GM23338 (cell line): ENCODE measurements at regions not wholly inside any gene's neighbourhood (a gene's known extent, or its start where the extent isn't known, plus 50 kb on each side); places are given as distances from the start of the nearest gene placed in this dataset.

Experiments used
- ATAC-seq: fragments of 200-7000 bp; cut with Tn5 transposase; 3 replicates; pipeline ENCODE4 v1.9.1; 2020
- DNase-seq: peaks from one replicate; pipeline ENCODE4 v3.0.0-alpha.2; 2015; ENCODE audit warnings: low spot score
- H2AFZ ChIP-seq: fragments of 200-600 bp; sonication (generic); 2 replicates; pipeline ENCODE4 v1.8.0; 2016; ENCODE audit warnings: antibody characterized with exemption, mild to moderate bottlenecking, moderate library complexity
- H3F3A ChIP-seq: fragments of 200-600 bp; sonication (generic); replicated peaks from 2 replicates; pipeline ENCODE4 v1.8.0; 2017; ENCODE audit warnings: antibody characterized with exemption, mixed run types, low read depth
- H3K27ac ChIP-seq: fragments of 200-600 bp; sonication (generic); 2 replicates; pipeline ENCODE4 v1.6.1; 2016; ENCODE audit warnings: low read depth
- H3K27me3 ChIP-seq: fragments of 200-600 bp; sonication (generic); 2 replicates; pipeline ENCODE4 v1.8.0; 2016; ENCODE audit warnings: mild to moderate bottlenecking, mixed run types, moderate library complexity; ENCODE audit not compliant: insufficient read depth
- H3K36me3 ChIP-seq: fragments of 200-600 bp; sonication (generic); 2 replicates; pipeline ENCODE4 v1.8.0; 2016; ENCODE audit warnings: mild to moderate bottlenecking; ENCODE audit not compliant: insufficient read depth
- H3K4me1 ChIP-seq: fragments of 200-600 bp; sonication (generic); 2 replicates; pipeline ENCODE4 v1.8.0; 2016; ENCODE audit warnings: mild to moderate bottlenecking, moderate library complexity; ENCODE audit not compliant: insufficient read depth
- H3K4me2 ChIP-seq: fragments of 200-600 bp; sonication (generic); 2 replicates; pipeline ENCODE4 v1.7.1; 2017; ENCODE audit warnings: mixed run types
- H3K4me3 ChIP-seq: fragments of 200-600 bp; sonication (generic); 2 replicates; pipeline ENCODE4 v1.6.1; 2016; ENCODE audit warnings: mixed run types
- H3K79me2 ChIP-seq: fragments of 200-600 bp; sonication (generic); replicated peaks from 2 replicates; pipeline ENCODE4 v1.8.0; 2017; ENCODE audit warnings: mild to moderate bottlenecking; ENCODE audit not compliant: insufficient read depth
- H3K9me2 ChIP-seq: fragments of 200-600 bp; sonication (generic); 2 replicates; pipeline ENCODE4 v1.8.0; 2017; ENCODE audit not compliant: insufficient read depth
- H4K20me1 ChIP-seq: fragments of 200-600 bp; sonication (generic); replicated peaks from 2 replicates; pipeline ENCODE4 v1.8.0; 2017; ENCODE audit warnings: mild to moderate bottlenecking; ENCODE audit not compliant: insufficient read depth
- H3K27ac Mint-ChIP-seq: 2 replicates; pipeline ENCODE4 v1.8.0; 2020; ENCODE audit warnings: inconsistent platforms, mild to moderate bottlenecking, moderate library complexity, mixed read lengths
- H3K27me3 Mint-ChIP-seq: 3 replicates; pipeline ENCODE4 v1.8.0; 2022; ENCODE audit warnings: low read depth, mild to moderate bottlenecking, moderate library complexity, mixed read lengths, inconsistent platforms; ENCODE audit not compliant: insufficient read depth, poor library complexity
- H3K36me3 Mint-ChIP-seq: 3 replicates; pipeline ENCODE4 v1.8.0; 2021; ENCODE audit warnings: low read depth, mild to moderate bottlenecking, inconsistent platforms, moderate library complexity, mixed read lengths
- H3K4me1 Mint-ChIP-seq: 3 replicates; pipeline ENCODE4 v1.8.0; 2020; ENCODE audit warnings: mild to moderate bottlenecking, inconsistent platforms, mixed read lengths
- H3K4me3 Mint-ChIP-seq: 3 replicates; pipeline ENCODE4 v1.8.0; 2021; ENCODE audit warnings: moderate library complexity, mild to moderate bottlenecking, inconsistent platforms, mixed read lengths
- H3K9me3 Mint-ChIP-seq: 3 replicates; pipeline ENCODE4 v1.8.0; 2020; ENCODE audit warnings: moderate library complexity, mild to moderate bottlenecking, inconsistent platforms, mixed read lengths
- CREB1 ChIP-seq: fragments of 250-450 bp; sonication (Bioruptor Pico); IDR thresholded peaks from 2 replicates; pipeline ENCODE4 v1.5.0; 2020; ENCODE audit warnings: low read depth, mild to moderate bottlenecking, moderate library complexity
- CTCF ChIP-seq, 2 experiments: fragments of 200-600 bp in 1 of 2; sonication (generic) in 1 of 2; conservative IDR thresholded peaks; 2 replicates each; pipeline versions ENCODE4 v1.5.1 to v1.6.1; 2016 to 2017; ENCODE audit warnings: antibody characterized with exemption in 2 of 2, low read depth in 2 of 2, mild to moderate bottlenecking in 2 of 2, moderate library complexity in 1 of 2
- EZH2 ChIP-seq: fragments of 200-600 bp; sonication (generic); IDR thresholded peaks from one replicate; pipeline ENCODE4 v1.8.0; 2017; ENCODE audit warnings: antibody characterized with exemption, mild to moderate bottlenecking, low read depth; ENCODE audit not compliant: unreplicated experiment
- EZH2phosphoT487 ChIP-seq: fragments of 200-600 bp; sonication (generic); IDR thresholded peaks from one replicate; pipeline ENCODE4 v1.8.1; 2018; ENCODE audit warnings: antibody characterized with exemption; ENCODE audit not compliant: unreplicated experiment
- NANOG ChIP-seq: IDR thresholded peaks from 2 replicates; pipeline ENCODE4 v1.6.1; 2016; ENCODE audit warnings: antibody characterized with exemption, borderline replicate concordance
- REST ChIP-seq: IDR thresholded peaks from one replicate; pipeline ENCODE4 v1.6.1; 2018; ENCODE audit warnings: antibody characterized with exemption; ENCODE audit not compliant: unreplicated experiment
- STAT1 ChIP-seq: IDR thresholded peaks from one replicate; pipeline ENCODE4 v1.6.1; 2016; ENCODE audit warnings: antibody characterized with exemption; ENCODE audit not compliant: unreplicated experiment
- ZNF331 ChIP-seq: fragments of 250-450 bp; sonication (Bioruptor Pico); IDR thresholded peaks from 2 replicates; pipeline ENCODE4 v1.5.0; 2020; ENCODE audit warnings: low read depth, mild to moderate bottlenecking, moderate library complexity
- TF ChIP-seq, protein P1 (sequence below): IDR thresholded peaks from 2 replicates; pipeline ENCODE4 v1.6.1; 2016; ENCODE audit warnings: antibody characterized with exemption
- TF ChIP-seq, protein P2 (sequence below): fragments of 250-450 bp; sonication (Bioruptor Pico); IDR thresholded peaks from 2 replicates; pipeline ENCODE4 v1.5.0; 2020; ENCODE audit warnings: mild to moderate bottlenecking, moderate library complexity

DNA sequence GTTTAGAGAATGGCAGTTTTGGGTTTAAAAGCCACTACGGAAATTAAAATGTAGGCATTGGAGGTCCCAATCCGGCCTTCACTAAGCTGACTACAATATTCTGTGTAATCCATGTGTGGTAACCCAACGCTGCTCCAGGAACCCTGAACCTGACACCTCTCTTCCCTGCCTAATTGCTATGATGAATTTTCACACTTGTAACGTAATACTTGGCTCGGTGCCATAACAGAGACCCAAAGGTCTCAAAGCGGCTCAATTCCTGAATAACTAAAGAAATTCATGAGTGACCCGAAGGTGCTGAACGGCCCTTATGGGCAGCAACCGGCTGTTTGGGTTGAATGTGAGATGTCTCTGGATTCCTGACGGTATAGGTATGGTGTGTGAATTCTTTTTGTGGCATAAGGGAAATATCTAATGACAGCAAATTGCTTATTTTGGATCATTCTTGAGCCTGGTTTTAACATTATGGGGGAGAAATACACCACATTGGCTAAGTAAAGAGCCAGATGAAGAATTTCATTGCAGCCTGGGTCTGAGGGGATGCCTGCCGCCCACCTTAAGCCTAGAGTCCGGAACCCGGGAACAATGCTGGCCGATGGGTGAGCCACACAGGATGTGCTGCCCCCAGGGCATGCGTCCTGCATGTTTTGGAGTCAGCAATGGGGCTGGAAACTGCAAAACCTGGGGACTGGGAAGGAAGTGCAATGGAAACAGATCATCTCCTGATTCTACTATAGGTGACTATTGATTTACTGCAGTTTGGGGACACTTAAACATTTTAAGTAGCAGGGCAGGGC, 69.7 kb upstream of the FZD8 start:
- H3K27me3 ChIP-seq = no peaks in the 10 kb centered on the region
- no peak for ATAC-seq
- Mint-ChIP-seq H3K4me3 (no peak overlapping the region), H3K27me3 (peaks cover 3% of the 10 kb centered on the region), H3K9me3 (peaks cover 12% of the 10 kb centered on the region), H3K36me3 (peaks cover 4% of the 10 kb centered on the region; the same call in 2 of the 3 replicates), H3K4me1 (peaks cover 12% of the 10 kb centered on the region; the same call in 2 of the 3 replicates), H3K27ac (no peak overlapping the region)
- H3K36me3 ChIP-seq = no peaks in the 10 kb centered on the region
- no peak overlapping the region for H3K4me2 ChIP-seq
- H2AFZ ChIP-seq = peak overlapping the region; percentile 47; the same call in 1 of the 2 replicates
- no peaks in the 10 kb centered on the region for H3K79me2 ChIP-seq
- no peak overlapping the region for H3K27ac ChIP-seq
- peaks cover 5% of the 10 kb centered on the region; the same call in 1 of the 2 replicates for H3K9me2 ChIP-seq
- H3K4me3 ChIP-seq = no peak overlapping the region
- no peak for DNase-seq
- peaks cover 13% of the 10 kb centered on the region; the same call in 1 of the 2 replicates for H3K4me1 ChIP-seq
- no peaks in the 10 kb centered on the region for H3F3A ChIP-seq
- H4K20me1 ChIP-seq = no peaks in the 10 kb centered on the region
- TF ChIP-seq, protein P1, sequence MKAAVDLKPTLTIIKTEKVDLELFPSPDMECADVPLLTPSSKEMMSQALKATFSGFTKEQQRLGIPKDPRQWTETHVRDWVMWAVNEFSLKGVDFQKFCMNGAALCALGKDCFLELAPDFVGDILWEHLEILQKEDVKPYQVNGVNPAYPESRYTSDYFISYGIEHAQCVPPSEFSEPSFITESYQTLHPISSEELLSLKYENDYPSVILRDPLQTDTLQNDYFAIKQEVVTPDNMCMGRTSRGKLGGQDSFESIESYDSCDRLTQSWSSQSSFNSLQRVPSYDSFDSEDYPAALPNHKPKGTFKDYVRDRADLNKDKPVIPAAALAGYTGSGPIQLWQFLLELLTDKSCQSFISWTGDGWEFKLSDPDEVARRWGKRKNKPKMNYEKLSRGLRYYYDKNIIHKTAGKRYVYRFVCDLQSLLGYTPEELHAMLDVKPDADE = no peak
- no peak for TF ChIP-seq REST
- no peak for TF ChIP-seq EZH2
- no peak for TF ChIP-seq EZH2phosphoT487
- TF ChIP-seq ZNF331 (CRISPR knock-in tag) = no peak
- TF ChIP-seq CTCF (conservative IDR thresholded peaks at IDR 0.05; ENCODE audit: low read depth in 2 of 2) = no peak
- TF ChIP-seq, protein P2, sequence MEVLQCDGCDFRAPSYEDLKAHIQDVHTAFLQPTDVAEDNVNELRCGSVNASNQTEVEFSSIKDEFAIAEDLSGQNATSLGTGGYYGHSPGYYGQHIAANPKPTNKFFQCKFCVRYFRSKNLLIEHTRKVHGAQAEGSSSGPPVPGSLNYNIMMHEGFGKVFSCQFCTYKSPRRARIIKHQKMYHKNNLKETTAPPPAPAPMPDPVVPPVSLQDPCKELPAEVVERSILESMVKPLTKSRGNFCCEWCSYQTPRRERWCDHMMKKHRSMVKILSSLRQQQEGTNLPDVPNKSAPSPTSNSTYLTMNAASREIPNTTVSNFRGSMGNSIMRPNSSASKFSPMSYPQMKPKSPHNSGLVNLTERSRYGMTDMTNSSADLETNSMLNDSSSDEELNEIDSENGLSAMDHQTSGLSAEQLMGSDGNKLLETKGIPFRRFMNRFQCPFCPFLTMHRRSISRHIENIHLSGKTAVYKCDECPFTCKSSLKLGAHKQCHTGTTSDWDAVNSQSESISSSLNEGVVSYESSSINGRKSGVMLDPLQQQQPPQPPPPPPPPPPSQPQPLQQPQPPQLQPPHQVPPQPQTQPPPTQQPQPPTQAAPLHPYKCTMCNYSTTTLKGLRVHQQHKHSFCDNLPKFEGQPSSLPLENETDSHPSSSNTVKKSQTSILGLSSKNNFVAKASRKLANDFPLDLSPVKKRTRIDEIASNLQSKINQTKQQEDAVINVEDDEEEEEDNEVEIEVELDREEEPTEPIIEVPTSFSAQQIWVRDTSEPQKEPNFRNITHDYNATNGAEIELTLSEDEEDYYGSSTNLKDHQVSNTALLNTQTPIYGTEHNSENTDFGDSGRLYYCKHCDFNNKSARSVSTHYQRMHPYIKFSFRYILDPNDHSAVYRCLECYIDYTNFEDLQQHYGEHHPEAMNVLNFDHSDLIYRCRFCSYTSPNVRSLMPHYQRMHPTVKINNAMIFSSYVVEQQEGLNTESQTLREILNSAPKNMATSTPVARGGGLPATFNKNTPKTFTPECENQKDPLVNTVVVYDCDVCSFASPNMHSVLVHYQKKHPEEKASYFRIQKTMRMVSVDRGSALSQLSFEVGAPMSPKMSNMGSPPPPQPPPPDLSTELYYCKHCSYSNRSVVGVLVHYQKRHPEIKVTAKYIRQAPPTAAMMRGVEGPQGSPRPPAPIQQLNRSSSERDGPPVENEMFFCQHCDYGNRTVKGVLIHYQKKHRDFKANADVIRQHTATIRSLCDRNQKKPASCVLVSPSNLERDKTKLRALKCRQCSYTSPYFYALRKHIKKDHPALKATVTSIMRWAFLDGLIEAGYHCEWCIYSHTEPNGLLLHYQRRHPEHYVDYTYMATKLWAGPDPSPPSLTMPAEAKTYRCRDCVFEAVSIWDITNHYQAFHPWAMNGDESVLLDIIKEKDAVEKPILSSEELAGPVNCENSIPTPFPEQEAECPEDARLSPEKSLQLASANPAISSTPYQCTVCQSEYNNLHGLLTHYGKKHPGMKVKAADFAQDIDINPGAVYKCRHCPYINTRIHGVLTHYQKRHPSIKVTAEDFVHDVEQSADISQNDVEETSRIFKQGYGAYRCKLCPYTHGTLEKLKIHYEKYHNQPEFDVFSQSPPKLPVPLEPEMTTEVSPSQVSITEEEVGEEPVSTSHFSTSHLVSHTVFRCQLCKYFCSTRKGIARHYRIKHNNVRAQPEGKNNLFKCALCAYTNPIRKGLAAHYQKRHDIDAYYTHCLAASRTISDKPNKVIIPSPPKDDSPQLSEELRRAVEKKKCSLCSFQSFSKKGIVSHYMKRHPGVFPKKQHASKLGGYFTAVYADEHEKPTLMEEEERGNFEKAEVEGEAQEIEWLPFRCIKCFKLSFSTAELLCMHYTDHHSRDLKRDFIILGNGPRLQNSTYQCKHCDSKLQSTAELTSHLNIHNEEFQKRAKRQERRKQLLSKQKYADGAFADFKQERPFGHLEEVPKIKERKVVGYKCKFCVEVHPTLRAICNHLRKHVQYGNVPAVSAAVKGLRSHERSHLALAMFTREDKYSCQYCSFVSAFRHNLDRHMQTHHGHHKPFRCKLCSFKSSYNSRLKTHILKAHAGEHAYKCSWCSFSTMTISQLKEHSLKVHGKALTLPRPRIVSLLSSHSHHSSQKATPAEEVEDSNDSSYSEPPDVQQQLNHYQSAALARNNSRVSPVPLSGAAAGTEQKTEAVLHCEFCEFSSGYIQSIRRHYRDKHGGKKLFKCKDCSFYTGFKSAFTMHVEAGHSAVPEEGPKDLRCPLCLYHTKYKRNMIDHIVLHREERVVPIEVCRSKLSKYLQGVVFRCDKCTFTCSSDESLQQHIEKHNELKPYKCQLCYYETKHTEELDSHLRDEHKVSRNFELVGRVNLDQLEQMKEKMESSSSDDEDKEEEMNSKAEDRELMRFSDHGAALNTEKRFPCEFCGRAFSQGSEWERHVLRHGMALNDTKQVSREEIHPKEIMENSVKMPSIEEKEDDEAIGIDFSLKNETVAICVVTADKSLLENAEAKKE = no peak
- no peak for TF ChIP-seq NANOG
- no peak for TF ChIP-seq CREB1
- no peak for TF ChIP-seq STAT1
